OCI-LY1 (cell line): ENCODE measurements at regions not wholly inside any gene's neighbourhood (a gene's known extent, or its start where the extent isn't known, plus 50 kb on each side); places are given as distances from the start of the nearest gene placed in this dataset.

Source experiments
- EZH2 ChIP-seq: fragments of 200-600 bp; sonication (generic), shearing (Covaris generic); IDR thresholded peaks from 2 replicates; pipeline ENCODE4 v1.8.0; 2017; ENCODE audit warnings: borderline replicate concordance, mixed run types, mild to moderate bottlenecking, antibody characterized with exemption, low read length, moderate library complexity, mixed read lengths
- TF ChIP-seq, protein P1 (sequence below): fragments of 200-600 bp; sonication (generic), shearing (Covaris generic); IDR thresholded peaks from 2 replicates; pipeline ENCODE4 v1.5.1; 2017; ENCODE audit warnings: mild to moderate bottlenecking, antibody characterized with exemption, low read length, moderate library complexity, mixed read lengths

DNA sequence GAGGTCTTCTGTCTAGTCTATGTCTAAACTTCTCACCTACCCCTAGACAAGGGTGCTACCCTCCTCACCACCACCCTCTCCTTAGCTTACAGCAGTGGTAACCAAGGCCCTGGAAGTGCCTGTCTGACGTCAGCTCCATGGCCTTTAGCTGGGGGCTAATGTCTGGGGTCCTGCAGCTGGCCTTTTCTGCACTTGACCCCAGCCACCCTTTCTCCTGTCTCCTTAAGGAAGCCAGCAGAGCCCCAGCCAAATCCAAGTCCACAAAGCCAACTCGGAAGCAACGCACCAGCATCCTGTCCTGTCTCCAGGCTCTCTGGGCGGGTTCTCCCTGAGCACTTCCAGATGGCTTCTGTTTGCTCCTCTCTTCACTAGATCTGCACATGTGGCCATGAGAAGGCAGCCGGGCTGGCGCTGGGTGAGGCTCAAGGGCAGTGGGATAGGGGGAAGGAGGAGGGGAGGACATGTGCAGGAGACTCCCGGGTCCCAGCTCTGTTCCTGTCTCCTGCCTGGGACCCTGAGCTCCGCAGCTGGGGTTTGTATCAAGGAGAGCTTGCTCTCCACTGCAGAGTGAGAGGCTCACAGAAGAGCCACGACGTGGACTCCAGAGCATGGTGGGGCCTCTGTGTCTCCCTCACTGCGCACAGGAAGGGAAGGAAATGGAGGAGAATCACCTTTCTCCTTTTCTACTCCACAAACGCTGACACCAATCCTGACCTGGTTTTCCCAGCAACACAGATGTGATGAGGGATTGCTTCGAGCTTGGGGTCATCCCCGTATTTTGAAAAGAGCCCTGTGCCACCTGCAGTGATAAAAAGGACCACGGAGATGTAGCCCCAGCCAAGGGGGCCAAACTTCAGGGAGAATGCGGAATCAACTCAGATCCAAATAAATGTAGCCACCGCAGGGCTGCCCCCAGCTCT lies 204.2 kb downstream of the USP12 start:
- TF ChIP-seq EZH2: no peak
- TF ChIP-seq, protein P1, sequence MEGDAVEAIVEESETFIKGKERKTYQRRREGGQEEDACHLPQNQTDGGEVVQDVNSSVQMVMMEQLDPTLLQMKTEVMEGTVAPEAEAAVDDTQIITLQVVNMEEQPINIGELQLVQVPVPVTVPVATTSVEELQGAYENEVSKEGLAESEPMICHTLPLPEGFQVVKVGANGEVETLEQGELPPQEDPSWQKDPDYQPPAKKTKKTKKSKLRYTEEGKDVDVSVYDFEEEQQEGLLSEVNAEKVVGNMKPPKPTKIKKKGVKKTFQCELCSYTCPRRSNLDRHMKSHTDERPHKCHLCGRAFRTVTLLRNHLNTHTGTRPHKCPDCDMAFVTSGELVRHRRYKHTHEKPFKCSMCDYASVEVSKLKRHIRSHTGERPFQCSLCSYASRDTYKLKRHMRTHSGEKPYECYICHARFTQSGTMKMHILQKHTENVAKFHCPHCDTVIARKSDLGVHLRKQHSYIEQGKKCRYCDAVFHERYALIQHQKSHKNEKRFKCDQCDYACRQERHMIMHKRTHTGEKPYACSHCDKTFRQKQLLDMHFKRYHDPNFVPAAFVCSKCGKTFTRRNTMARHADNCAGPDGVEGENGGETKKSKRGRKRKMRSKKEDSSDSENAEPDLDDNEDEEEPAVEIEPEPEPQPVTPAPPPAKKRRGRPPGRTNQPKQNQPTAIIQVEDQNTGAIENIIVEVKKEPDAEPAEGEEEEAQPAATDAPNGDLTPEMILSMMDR: no peak
